PC-9 (cell line): ENCODE measurements at regions not wholly inside any gene's neighbourhood (a gene's known extent, or its start where the extent isn't known, plus 50 kb on each side); places are given as distances from the start of the nearest gene placed in this dataset.

ENCODE experiments used
- BruUV-seq: library from RNA; stranded (reverse); fragments of 400-500 nt; replicated peaks from 2 replicates; lab custom pipeline; 2021; lab: Mats Ljungman, UMichigan
- CTCF ChIA-PET: fragments of 300-600 bp; sonication (Branson Sonifier 250); formaldehyde crosslinking; loops from one replicate; lab custom pipeline; 2022; ENCODE audit warnings: antibody characterized with exemption; lab: Charles Lee
- POLR2A ChIA-PET: fragments of 300-600 bp; sonication (Branson Sonifier 250); formaldehyde crosslinking; loops from one replicate; lab custom pipeline; 2022; ENCODE audit warnings: antibody characterized with exemption; ENCODE audit not compliant: unreplicated experiment; lab: Charles Lee
- DNase-seq, 2 experiments: peaks; one replicate each; pipeline versions ENCODE4 v3.0.0 to v3.0.0-alpha.2; 2015 to 2022; ENCODE audit warnings: mixed read lengths in 1 of 2
- H2AFZ ChIP-seq: fragments of 200-600 bp; sonication (generic); 2 replicates; pipeline ENCODE4 v1.8.1; 2017; ENCODE audit warnings: antibody characterized with exemption
- H3F3A ChIP-seq: fragments of 200-600 bp; sonication (generic); 2 replicates; pipeline ENCODE4 v1.8.1; 2017; ENCODE audit warnings: antibody characterized with exemption, mild to moderate bottlenecking, low read depth; ENCODE audit not compliant: insufficient read depth
- H3K27ac ChIP-seq: fragments of 200-600 bp; sonication (generic); 2 replicates; pipeline ENCODE4 v1.6.1; 2016; ENCODE audit warnings: mixed run types
- H3K27me3 ChIP-seq: fragments of 200-600 bp; sonication (generic); 2 replicates; pipeline ENCODE4 v1.6.1; 2016; ENCODE audit warnings: low read depth, mixed run types; ENCODE audit not compliant: insufficient read depth
- H3K36me3 ChIP-seq: fragments of 200-600 bp; sonication (generic); 2 replicates; pipeline ENCODE4 v1.6.1; 2016; ENCODE audit warnings: low read depth, mixed run types
- H3K4me1 ChIP-seq: fragments of 200-600 bp; sonication (generic); replicated peaks from 2 replicates; pipeline ENCODE4 v1.6.1; 2016; ENCODE audit warnings: mixed run types; ENCODE audit not compliant: insufficient read depth
- H3K4me2 ChIP-seq: fragments of 200-600 bp; sonication (generic); 2 replicates; pipeline ENCODE4 v1.6.1; 2017; ENCODE audit warnings: mixed run types
- H3K4me3 ChIP-seq: fragments of 200-600 bp; sonication (generic); 2 replicates; pipeline ENCODE4 v1.6.1; 2016; ENCODE audit warnings: mixed run types
- H3K79me2 ChIP-seq: fragments of 200-600 bp; sonication (generic); 2 replicates; pipeline ENCODE4 v1.6.1; 2017; ENCODE audit warnings: low read depth, mixed run types
- H3K9me2 ChIP-seq: fragments of 200-600 bp; sonication (generic); 2 replicates; pipeline ENCODE4 v1.8.1; 2017; ENCODE audit warnings: mild to moderate bottlenecking; ENCODE audit not compliant: insufficient read depth
- H3K9me3 ChIP-seq: fragments of 200-600 bp; sonication (generic); 2 replicates; pipeline ENCODE4 v1.8.1; 2016; ENCODE audit warnings: low read depth; ENCODE audit not compliant: insufficient read depth
- H4K20me1 ChIP-seq: fragments of 200-600 bp; sonication (generic); 2 replicates; pipeline ENCODE4 v1.8.1; 2017; ENCODE audit not compliant: insufficient read depth
- EZH2 ChIP-seq: fragments of 200-600 bp; sonication (generic); IDR thresholded peaks from 2 replicates; pipeline ENCODE4 v1.8.0; 2017; ENCODE audit warnings: antibody characterized with exemption, low read depth
- intact Hi-C: fragments of 100-400 bp; cut with micrococcal nuclease; formaldehyde crosslinking; loops from one replicate; pipeline ENCODE4 v1.10.0; 2022; ENCODE audit not compliant: unreplicated experiment
- TF ChIP-seq, protein P1 (sequence below): fragments of 200-600 bp; sonication (generic); conservative IDR thresholded peaks from 2 replicates; pipeline ENCODE4 v1.6.1; 2017; ENCODE audit warnings: mixed run types, antibody characterized with exemption, mild to moderate bottlenecking, moderate library complexity

DNA sequence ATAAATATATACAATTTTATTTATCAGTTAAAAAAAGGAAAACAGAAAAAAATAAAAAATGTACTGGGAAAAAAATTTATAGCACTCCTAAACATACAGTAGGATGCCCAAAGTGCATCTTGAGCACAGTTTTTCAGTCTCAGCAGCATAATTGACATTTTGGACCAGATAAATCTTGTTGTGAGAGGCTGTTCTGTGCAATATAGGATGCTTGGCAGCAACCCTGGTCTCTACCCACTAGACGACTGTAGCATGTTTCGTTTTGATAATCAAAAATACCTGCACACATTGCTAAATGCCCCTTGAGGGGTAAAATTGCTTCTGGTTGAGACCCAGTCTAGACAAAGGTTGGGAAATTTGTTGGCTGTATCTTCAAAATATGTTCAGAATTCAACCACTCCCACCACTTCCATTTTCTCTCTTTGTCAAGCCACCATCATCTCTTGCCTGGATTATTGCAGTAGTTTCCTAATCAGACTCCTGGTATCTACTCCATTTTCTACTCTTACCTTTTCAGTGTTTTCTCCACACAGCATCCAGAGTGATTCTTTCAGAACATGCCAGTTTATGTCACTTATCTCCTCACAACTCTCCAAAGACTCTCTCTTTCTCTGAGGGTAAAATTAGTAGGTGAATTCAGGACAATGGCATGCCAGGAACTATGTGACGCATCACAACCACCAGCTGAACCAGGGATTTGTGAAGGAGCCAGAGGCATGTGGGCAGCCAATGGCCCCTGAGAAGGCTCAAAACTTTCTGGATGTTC is 91.4 kb downstream of the GPR85 start:
- BruUV-seq = no TSS peak
- Histone ChIP-seq H3K36me3 (no peaks in the 10 kb centered on the region), H3K4me1 (no peaks in the 10 kb centered on the region), H3K27ac (no peak overlapping the region), H3K9me2 (0 out of 2 replicates have a peak, but pooled peaks cover 4% of the 10 kb centered on the region), H3K4me3 (no peak overlapping the region), H3K79me2 (no peaks in the 10 kb centered on the region), H3K9me3 (no peaks in the 10 kb centered on the region), H3F3A (no peaks in the 10 kb centered on the region), H2AFZ (no peak overlapping the region), H4K20me1 (no peaks in the 10 kb centered on the region), H3K27me3 (no peaks in the 10 kb centered on the region), H3K4me2 (no peak overlapping the region)
- DNase-seq = no peak
- intact Hi-C loops = no loop called here
- ChIA-PET CTCF (no interaction called here), POLR2A (no interaction called here)
- TF ChIP-seq EZH2 = no peak
- TF ChIP-seq, protein P1, sequence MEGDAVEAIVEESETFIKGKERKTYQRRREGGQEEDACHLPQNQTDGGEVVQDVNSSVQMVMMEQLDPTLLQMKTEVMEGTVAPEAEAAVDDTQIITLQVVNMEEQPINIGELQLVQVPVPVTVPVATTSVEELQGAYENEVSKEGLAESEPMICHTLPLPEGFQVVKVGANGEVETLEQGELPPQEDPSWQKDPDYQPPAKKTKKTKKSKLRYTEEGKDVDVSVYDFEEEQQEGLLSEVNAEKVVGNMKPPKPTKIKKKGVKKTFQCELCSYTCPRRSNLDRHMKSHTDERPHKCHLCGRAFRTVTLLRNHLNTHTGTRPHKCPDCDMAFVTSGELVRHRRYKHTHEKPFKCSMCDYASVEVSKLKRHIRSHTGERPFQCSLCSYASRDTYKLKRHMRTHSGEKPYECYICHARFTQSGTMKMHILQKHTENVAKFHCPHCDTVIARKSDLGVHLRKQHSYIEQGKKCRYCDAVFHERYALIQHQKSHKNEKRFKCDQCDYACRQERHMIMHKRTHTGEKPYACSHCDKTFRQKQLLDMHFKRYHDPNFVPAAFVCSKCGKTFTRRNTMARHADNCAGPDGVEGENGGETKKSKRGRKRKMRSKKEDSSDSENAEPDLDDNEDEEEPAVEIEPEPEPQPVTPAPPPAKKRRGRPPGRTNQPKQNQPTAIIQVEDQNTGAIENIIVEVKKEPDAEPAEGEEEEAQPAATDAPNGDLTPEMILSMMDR = no peak

DNA sequence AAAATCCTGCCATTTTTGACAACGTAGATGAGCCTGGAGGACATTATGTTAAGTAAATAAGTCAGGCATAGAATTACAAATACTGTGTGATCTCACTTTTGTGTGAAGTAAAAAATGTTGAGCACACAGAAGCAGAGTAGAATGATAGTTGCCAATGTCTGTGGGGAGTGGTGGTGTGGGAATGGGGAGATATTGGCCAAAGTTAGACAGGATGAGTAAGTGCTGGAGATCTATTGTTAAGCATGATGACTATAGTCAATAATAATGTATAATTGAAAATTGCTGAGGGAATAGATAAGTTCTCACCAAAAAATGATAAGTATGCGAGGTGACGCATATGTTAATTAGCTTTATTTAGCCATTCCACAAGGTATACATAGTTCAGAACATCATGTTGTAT is 92.0 kb downstream of the GPR85 start:
- DNase-seq = no peak
- ChIA-PET POLR2A (no interaction called here), CTCF (no interaction called here)
- no peaks in the 10 kb centered on the region for H3K36me3 ChIP-seq
- no peak overlapping the region for H2AFZ ChIP-seq
- BruUV-seq = no TSS peak
- 0 out of 2 replicates have a peak, but pooled peaks cover 4% of the 10 kb centered on the region for H3K9me2 ChIP-seq
- H3K4me3 ChIP-seq = no peak overlapping the region
- no peak overlapping the region for H3K4me2 ChIP-seq
- no peaks in the 10 kb centered on the region for H3K27me3 ChIP-seq
- H4K20me1 ChIP-seq = no peaks in the 10 kb centered on the region
- TF ChIP-seq, protein P1 = no peak
- no peak for TF ChIP-seq EZH2
- no peaks in the 10 kb centered on the region for H3K9me3 ChIP-seq
- no peaks in the 10 kb centered on the region for H3K79me2 ChIP-seq
- no peaks in the 10 kb centered on the region for H3F3A ChIP-seq
- no peaks in the 10 kb centered on the region for H3K4me1 ChIP-seq
- intact Hi-C loops = no loop called here
- no peak overlapping the region for H3K27ac ChIP-seq

GRCh38 chr7:112990624-112991023 is 96.0 kb downstream of the GPR85 start:
- Histone ChIP-seq H3K9me2 (0 out of 2 replicates have a peak, but pooled peaks cover 4% of the 10 kb centered on the region), H3K79me2 (no peaks in the 10 kb centered on the region), H3K4me2 (no peak overlapping the region), H3F3A (no peaks in the 10 kb centered on the region), H4K20me1 (no peaks in the 10 kb centered on the region), H3K27me3 (no peaks in the 10 kb centered on the region), H3K27ac (no peak overlapping the region), H2AFZ (no peak overlapping the region), H3K9me3 (no peaks in the 10 kb centered on the region), H3K4me3 (no peak overlapping the region), H3K4me1 (no peaks in the 10 kb centered on the region), H3K36me3 (no peaks in the 10 kb centered on the region)
- CTCF ChIA-PET = no interaction called here
- intact Hi-C loops = no loop called here
- DNase-seq = no peak
- TF ChIP-seq, protein P1 = no peak
- TF ChIP-seq EZH2 = no peak
- POLR2A ChIA-PET = no interaction called here
- BruUV-seq = no TSS peak
